ENCODE measurements at regions not wholly inside any gene's neighbourhood (a gene's known extent, or its start where the extent isn't known, plus 50 kb on each side); places are given as distances from the start of the nearest gene placed in this dataset.
"Not testable (repeated sequence)": the region's sequence is repeated elsewhere in the genome, so short reads cannot be mapped to it uniquely, and the experiment has no call there.

GRCh38 chr22:34625892-34626291 lies 440.1 kb upstream of the ISX start:
- TF ChIP-seq, protein P1, sequence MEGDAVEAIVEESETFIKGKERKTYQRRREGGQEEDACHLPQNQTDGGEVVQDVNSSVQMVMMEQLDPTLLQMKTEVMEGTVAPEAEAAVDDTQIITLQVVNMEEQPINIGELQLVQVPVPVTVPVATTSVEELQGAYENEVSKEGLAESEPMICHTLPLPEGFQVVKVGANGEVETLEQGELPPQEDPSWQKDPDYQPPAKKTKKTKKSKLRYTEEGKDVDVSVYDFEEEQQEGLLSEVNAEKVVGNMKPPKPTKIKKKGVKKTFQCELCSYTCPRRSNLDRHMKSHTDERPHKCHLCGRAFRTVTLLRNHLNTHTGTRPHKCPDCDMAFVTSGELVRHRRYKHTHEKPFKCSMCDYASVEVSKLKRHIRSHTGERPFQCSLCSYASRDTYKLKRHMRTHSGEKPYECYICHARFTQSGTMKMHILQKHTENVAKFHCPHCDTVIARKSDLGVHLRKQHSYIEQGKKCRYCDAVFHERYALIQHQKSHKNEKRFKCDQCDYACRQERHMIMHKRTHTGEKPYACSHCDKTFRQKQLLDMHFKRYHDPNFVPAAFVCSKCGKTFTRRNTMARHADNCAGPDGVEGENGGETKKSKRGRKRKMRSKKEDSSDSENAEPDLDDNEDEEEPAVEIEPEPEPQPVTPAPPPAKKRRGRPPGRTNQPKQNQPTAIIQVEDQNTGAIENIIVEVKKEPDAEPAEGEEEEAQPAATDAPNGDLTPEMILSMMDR (IDR thresholded peaks at IDR 0.05), result not testable (repeated sequence)
- TF ChIP-seq POLR2A (IDR thresholded peaks at IDR 0.05), result not testable (repeated sequence)

Data from body of pancreas (tissue), 4 donors.